HG03139 (cell line): ENCODE measurements at regions not wholly inside any gene's neighbourhood (a gene's known extent, or its start where the extent isn't known, plus 50 kb on each side); places are given as distances from the start of the nearest gene placed in this dataset.

Experiments
- ATAC-seq: cut with Tn5 transposase; IDR thresholded peaks from one replicate; pipeline ENCODE4 v1.9.1; 2021; ENCODE audit not compliant: unreplicated experiment

DNA sequence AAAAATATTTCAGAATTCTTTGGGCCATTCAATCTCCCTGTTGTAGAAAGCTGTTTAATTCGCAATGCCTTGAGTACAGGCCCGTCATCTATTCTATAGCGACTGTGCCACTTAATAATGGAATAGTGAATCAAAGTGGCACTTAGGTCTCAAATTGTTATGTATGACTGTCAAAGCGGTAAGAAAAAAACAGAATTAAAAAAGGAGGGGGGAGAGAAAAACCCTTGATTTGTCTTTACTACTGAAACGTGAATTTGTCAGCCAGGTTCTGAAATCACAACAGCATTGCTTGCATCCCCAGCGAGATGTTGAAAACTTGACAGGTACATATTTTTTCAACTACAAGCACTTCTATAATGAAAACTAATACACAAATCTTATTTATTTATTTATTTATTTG is 320.9 kb downstream of the TFEC start:
- ATAC-seq, result no peak

- no peak for ATAC-seq
Measured at GRCh38 chr7:115708013-115708341, 322.6 kb downstream of the TFEC start.

GRCh38 chr7:115707258-115708012 is 323.1 kb downstream of the TFEC start:
- ATAC-seq, result no peak

- ATAC-seq, result no peak
Measured at GRCh38 chr7:115704884-115705283, 325.7 kb downstream of the TFEC start.

- ATAC-seq, result no peak
Measured at GRCh38 chr7:115701141-115701540, 329.4 kb downstream of the TFEC start.

DNA sequence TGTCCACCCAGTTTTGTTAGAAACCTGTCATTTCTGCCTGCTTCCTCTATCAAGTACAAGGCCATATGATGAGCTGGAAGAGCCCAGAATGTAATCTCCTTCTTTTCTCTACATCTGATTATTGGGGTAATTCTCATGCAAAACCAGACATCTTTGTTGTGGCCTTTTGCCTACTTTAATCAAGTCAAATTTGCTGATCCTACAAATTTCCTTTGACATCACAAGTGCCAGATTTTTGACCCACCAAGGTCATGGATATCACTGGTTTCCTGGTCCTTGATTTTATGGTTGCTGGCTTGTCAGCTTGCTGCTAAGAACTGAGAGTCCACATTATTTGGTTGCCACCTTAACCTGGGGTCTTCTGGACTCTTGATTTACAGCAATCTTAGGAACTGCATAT is 336.1 kb downstream of the TFEC start:
- ATAC-seq, result no peak

DNA sequence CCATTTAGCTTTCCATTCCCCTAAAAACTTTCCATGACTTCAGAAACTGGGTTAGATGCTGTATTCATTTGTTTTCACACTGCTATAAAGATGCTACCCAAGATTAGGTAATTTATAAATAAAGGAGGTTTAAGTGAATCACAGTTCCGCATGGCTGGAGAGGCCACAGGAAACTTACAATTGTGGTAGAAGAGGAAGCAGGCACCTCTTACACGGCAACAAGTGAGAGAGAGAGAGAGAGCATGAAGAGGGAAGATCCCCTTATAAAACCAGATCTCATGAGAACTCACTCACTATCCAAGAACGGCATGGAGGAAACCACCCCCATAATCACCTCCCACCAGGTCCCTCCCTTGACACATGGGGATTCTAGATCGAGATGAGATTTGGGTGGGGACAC is 336.8 kb downstream of the TFEC start:
- no peak for ATAC-seq

DNA sequence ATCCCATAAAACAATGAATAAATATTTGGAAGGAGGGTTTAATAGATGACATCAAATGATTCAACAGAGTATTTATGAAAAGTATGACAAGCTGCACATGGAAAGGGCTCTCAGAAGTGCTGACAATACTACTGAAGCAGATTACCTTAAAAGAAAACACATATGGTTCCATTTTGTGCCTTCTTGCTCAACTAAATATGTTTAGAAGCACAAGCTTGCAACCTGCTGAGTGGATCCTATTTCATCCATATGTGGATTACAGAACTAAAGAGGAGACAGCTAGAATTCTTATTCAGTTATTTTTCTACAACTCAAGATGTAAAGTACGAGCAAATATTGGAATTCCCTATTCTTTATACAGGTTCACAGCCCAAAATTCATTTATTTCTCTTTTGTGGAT is 340.6 kb downstream of the TFEC start:
- ATAC-seq, result no peak

DNA sequence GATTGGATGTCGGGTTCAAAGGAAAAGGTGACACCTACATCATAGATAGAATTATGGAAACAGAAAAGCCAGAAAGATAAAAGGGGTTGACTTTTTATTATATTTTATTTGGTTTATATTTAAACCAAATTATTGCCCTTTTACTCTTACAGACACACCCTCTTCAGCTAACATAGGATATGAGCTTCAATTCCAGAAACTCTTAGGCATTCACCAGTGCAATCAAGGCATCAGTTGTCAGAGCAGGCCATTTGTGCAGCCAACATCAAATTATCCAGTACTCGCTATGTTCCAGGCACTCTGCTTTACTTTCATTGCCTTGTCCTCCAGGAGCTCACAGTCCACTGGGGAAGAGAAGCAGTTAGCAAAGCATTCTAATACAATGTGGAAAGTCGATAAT is 347.5 kb downstream of the TFEC start:
- no peak for ATAC-seq

DNA sequence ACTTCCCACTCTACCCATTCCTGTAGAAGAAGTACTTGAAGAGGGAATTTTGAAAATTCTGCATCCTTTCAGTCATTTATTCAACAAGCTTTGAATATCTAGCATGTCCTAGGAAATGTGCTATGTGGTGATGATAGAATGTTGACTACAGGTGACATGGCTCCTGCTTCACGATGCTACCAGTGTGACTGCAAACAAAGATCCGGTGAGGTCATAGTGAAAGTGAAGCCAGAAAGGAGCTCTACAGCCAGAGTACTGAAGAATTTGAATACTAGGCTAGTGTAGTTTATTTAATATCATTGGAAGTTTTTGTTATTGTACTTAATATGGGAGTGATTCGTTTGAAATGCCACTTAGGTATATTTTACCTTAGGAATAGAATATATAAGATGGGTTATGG is 348.1 kb downstream of the TFEC start:
- no peak for ATAC-seq

GRCh38 chr7:115680921-115681320 is 349.6 kb downstream of the TFEC start:
- no peak for ATAC-seq

- ATAC-seq, result peak; percentile 60
Measured at GRCh38 chr7:115679976-115680375, 350.6 kb downstream of the TFEC start.

DNA sequence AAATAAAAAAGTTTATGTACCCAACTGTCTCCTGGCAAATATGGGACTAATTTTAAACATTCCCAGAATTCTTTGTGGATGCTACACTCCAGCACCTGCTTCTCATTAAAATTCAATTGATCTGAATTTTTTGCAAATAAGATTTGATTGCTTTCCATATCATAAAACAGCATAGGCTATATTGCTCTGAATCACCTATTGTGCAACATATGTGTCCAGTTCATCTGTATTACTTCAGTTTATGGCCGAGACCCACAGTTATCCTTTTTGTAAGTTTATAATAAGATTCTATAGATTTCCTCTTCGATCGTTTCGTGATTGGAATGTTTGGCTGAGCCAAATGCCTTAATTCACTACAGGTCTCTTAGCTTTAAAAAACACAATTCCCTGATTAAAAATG is 351.1 kb downstream of the TFEC start:
- ATAC-seq, result no peak

- no peak for ATAC-seq
Measured at GRCh38 chr7:115678086-115678982, 352.2 kb downstream of the TFEC start.

DNA sequence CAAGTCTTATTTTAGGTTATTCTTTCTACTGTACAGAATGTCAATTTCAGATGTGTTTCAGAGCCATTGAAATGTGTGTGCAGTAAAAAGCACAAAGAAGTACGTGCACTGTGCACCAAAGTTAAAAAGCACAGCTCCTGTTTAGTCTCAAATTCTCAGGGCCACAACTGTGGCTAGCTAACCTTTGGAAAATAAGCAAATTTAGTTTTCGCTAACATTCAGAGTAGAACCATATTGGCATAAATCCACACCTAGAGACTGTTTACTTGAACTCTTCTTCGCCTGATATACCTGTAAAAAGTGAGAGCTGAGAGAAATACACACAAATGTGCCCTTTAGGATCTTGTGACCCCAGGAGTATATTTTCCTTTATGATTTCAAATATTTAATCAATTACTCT is 353.9 kb downstream of the TFEC start:
- no peak for ATAC-seq

DNA sequence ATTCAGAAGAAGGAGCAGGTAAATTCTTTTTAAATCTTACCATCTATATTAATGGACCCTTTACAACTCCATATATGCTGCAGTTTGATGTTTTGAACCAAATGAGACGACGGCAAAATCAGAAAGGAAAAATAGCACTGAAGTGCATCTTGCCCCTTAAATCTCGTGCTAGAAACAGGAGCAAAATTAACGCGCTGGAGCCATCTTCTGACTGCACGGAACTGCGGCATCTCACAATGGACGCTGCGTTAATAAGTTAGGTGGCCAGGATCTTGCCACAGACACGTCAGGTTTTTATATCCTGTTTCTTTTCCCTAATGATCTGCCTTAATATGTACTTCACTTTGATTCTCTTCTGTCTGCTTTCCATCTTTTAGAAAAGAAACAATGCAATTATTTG is 354.5 kb downstream of the TFEC start:
- ATAC-seq, result no peak

GRCh38 chr7:115674467-115675024 is 356.0 kb downstream of the TFEC start:
- no peak for ATAC-seq

DNA sequence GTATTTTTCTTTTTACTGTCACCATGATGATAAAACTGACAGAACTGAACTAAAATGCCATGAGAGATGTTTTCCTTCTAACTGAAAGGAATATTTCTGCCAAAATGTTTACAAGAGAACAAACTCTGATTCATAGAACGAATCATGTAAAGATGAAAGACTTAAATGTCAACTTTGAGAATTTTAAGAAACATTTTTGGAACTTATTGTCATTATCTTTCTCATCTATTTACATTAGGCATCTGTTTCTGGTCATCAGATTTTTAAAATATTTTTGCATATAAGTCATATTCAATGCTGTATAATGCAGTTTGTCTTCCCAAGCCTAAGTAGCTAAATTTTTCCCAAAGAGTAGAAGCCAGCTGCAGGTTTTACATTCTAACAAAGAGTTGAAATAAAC is 358.5 kb downstream of the TFEC start:
- ATAC-seq, result no peak

GRCh38 chr7:115662676-115663075 is 367.9 kb downstream of the TFEC start:
- ATAC-seq, result no peak

GRCh38 chr7:115662120-115662519 is 368.4 kb downstream of the TFEC start:
- ATAC-seq, result no peak

- no peak for ATAC-seq
Measured at GRCh38 chr7:115658223-115658622, 372.3 kb downstream of the TFEC start.
